Spleen (tissue), 11 donors: ENCODE measurements at regions not wholly inside any gene's neighbourhood (a gene's known extent, or its start where the extent isn't known, plus 50 kb on each side); places are given as distances from the start of the nearest gene placed in this dataset.

Experiments used
- DNase-seq: peaks from one replicate; pipeline ENCODE4 v3.0.0-alpha.2; 2020
- H3K27ac ChIP-seq, 8 donors: fragments of 200-600 bp; sonication (generic) in 7 of 8; 1 replicate in 4 of 8; 2 replicates in 4 of 8; pipeline versions ENCODE4 v1.5.0 to v1.8.0; 2016 to 2021; ENCODE audit warnings: inconsistent platforms in 4 of 8, mild to moderate bottlenecking in 4 of 8, moderate library complexity in 1 of 8
- H3K27me3 ChIP-seq, 7 donors: fragments of 200-600 bp; sonication (generic) in 6 of 7; replicated peaks in 1 of 7; 1 replicate in 4 of 7; 2 replicates in 3 of 7; pipeline versions ENCODE4 v1.5.0 to v1.8.0; 2016 to 2021; ENCODE audit warnings: inconsistent platforms in 3 of 7, mild to moderate bottlenecking in 1 of 7
- H3K36me3 ChIP-seq, 6 donors: fragments of 200-600 bp; sonication (generic) in 5 of 6; 1 replicate in 4 of 6; 2 replicates in 2 of 6; pipeline versions ENCODE4 v1.5.0 to v1.8.0; 2016 to 2021; ENCODE audit warnings: inconsistent platforms in 2 of 6
- H3K4me1 ChIP-seq, 6 donors: fragments of 200-600 bp; sonication (generic) in 5 of 6; 1 replicate in 3 of 6; 2 replicates in 3 of 6; pipeline versions ENCODE4 v1.5.0 to v1.8.0; 2016 to 2021; ENCODE audit warnings: inconsistent platforms in 3 of 6
- H3K4me3 ChIP-seq, 8 donors: fragments of 200-600 bp; sonication (generic) in 7 of 8; 1 replicate in 4 of 8; 2 replicates in 4 of 8; pipeline versions ENCODE4 v1.5.0 to v1.8.0; 2016 to 2021; ENCODE audit warnings: inconsistent platforms in 4 of 8, mild to moderate bottlenecking in 4 of 8, moderate library complexity in 2 of 8
- H3K9me3 ChIP-seq, 8 donors: fragments of 200-600 bp; sonication (generic) in 7 of 8; 1 replicate in 4 of 8; 2 replicates in 4 of 8; pipeline versions ENCODE4 v1.5.0 to v1.8.0; 2016 to 2021; ENCODE audit warnings: inconsistent platforms in 4 of 8
- POLR2A ChIP-seq, 3 donors: fragments of 450-650 bp; IDR thresholded peaks; one replicate each; pipeline ENCODE4 v1.5.1; 2017; ENCODE audit warnings: antibody characterized with exemption in 3 of 3, mild to moderate bottlenecking in 1 of 3
- POLR2AphosphoS5 ChIP-seq, 3 donors: sonication (generic); formaldehyde crosslinking; IDR thresholded peaks; one replicate each; pipeline ENCODE4 v1.5.1; 2017; ENCODE audit warnings: antibody characterized with exemption in 3 of 3
- WGBS, 5 donors: extraction: QIAGEN DNeasy Blood & Tissue Kit in 3 of 5; methylation state at CpG; one replicate each; pipeline versions ENCODE4 v1.1.5 to v1.1.7; 2013 to 2018; 5-methylcytosine and 5-hydroxymethylcytosine counted together
- intact Hi-C: fragments of 100-400 bp; cut with DNase I; formaldehyde crosslinking; loops from one replicate; pipeline ENCODE4 v1.15.0; 2023; ENCODE audit warnings: low total_unique reads
- TF ChIP-seq, protein P1 (sequence below), 11 experiments: fragments of 200-600 bp in 7 of 11; fragments of 450-650 bp in 4 of 11; sonication (generic) in 4 of 11; IDR thresholded peaks in 8 of 11; conservative IDR thresholded peaks in 3 of 11; 1 replicate in 7 of 11; 2 replicates in 4 of 11; pipeline versions ENCODE4 v1.4.0 to v1.8.0; 2016 to 2021; ENCODE audit warnings: antibody characterized with exemption in 11 of 11, inconsistent platforms in 4 of 11, mild to moderate bottlenecking in 1 of 11
- donor health status: healthy with polysubstance abuse.
- donor health status: DM: no; HTN: no; CAD: no; lungs with moderate emphysema.
- donor health status: DM: no; HTN: no; CAD: no.
- donor health status: Bipolar disorder and iron deficiency.
- donor health status: healthy.
- donor health status: DM: no; HTN: no; CAD: no.
- donor health status: DM: yes; HTN: yes; CAD: no.

DNA sequence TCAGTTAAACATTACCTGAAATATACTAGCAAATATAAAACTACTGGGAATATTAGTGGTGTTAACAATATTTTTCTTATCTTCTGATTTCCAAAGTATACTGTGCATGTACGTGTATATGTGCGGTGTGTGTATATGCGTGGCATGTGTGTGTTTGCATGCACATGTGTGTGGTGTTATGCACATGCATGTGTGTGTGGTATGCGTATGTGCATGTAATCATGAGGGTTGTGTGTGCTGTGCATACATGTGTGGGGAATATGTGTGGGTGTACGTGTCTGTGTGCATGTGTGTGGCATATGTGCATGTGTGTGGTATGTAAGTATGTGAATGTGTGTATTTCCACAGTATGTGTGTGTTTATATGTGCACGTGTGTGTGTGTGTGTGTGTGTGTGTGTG, 640.2 kb downstream of the TSN start:
- WGBS, 5 donors = 87 to 96% (median 92%) methylated on average over 6 of the region's 6 CpGs
- no peaks in the 10 kb centered on the region for H3K9me3 ChIP-seq
- TF ChIP-seq POLR2AphosphoS5 (IDR thresholded peaks at IDR 0.05) (no peak), POLR2A (IDR thresholded peaks at IDR 0.05) (no peak)
- TF ChIP-seq, protein P1, sequence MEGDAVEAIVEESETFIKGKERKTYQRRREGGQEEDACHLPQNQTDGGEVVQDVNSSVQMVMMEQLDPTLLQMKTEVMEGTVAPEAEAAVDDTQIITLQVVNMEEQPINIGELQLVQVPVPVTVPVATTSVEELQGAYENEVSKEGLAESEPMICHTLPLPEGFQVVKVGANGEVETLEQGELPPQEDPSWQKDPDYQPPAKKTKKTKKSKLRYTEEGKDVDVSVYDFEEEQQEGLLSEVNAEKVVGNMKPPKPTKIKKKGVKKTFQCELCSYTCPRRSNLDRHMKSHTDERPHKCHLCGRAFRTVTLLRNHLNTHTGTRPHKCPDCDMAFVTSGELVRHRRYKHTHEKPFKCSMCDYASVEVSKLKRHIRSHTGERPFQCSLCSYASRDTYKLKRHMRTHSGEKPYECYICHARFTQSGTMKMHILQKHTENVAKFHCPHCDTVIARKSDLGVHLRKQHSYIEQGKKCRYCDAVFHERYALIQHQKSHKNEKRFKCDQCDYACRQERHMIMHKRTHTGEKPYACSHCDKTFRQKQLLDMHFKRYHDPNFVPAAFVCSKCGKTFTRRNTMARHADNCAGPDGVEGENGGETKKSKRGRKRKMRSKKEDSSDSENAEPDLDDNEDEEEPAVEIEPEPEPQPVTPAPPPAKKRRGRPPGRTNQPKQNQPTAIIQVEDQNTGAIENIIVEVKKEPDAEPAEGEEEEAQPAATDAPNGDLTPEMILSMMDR (IDR thresholded peaks at IDR 0.05 in 8 of 11, conservative IDR thresholded peaks at IDR 0.05 in 3 of 11) = no peak
- H3K4me1 ChIP-seq = no peaks in the 10 kb centered on the region
- no peaks in the 10 kb centered on the region for H3K36me3 ChIP-seq
- intact Hi-C loops = no loop called here
- H3K27ac ChIP-seq = no peak overlapping the region
- no peak overlapping the region for H3K4me3 ChIP-seq
- no peaks in the 10 kb centered on the region for H3K27me3 ChIP-seq
- no peak for DNase-seq

DNA sequence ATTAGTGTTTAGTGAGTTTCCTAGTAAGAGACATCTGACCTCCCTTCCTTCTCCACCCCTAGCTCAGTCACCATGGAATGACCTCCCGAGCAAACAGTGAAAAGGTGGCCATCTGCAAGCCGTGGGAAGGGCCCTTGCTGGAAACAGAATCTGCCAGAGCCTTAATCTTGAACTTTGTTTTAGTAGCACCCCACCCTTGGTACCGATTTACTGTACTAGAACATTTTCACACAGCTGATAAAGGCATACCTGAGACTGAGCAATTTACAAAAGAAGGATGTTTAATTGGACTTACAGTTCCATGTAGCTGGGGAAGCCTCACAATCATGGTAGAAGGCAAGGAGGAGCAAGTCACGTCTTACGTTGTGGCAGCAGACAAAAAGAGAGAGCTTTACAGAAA, 655.8 kb downstream of the TSN start:
- WGBS, 5 donors = 66 to 82% (median 70%) methylated on average over 5 of the region's 5 CpGs
- no peak for DNase-seq

DNA sequence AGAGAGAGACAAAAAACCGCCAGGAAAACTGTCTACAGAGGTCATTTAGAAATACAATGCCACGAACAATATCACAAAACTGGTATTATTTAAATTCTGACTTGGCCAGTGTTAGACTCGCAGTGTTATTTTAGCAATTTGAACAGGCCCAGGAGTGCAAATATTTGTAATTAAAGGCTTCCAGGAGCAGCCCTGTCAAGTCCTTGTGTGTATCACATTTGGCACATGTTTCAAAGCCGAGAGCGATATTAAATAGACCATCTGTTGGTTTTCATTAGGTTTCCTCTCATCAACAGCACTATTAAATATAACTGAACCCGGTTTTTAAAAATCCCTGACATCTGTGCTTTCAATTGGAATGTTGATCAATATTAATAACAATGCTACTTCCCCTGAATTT, 656.9 kb downstream of the TSN start:
- Histone ChIP-seq H3K4me3 (no peak overlapping the region), H3K4me1 (no peaks in the 10 kb centered on the region), H3K36me3 (no peaks in the 10 kb centered on the region), H3K27ac (no peak overlapping the region), H3K9me3 (peaks cover 0 to 16% (median 10%) of the 10 kb centered on the region in 8 donors), H3K27me3 (no peaks in the 10 kb centered on the region)
- WGBS, 5 donors = 74 to 90% (median 82%) methylated on average over 6 of the region's 6 CpGs
- TF ChIP-seq POLR2A (IDR thresholded peaks at IDR 0.05) (no peak), POLR2AphosphoS5 (IDR thresholded peaks at IDR 0.05) (no peak)
- TF ChIP-seq, protein P1 (IDR thresholded peaks at IDR 0.05 in 8 of 11, conservative IDR thresholded peaks at IDR 0.05 in 3 of 11) = no peak
- DNase-seq = no peak
- intact Hi-C loops = no loop called here

More for the DNA sequence above, 655.8 kb downstream of the TSN start:
- no peak overlapping the region for H3K4me3 ChIP-seq
- no peaks in the 10 kb centered on the region for H3K4me1 ChIP-seq
- H3K9me3 ChIP-seq = peaks cover 0 to 16% (median 10%) of the 10 kb centered on the region in 8 donors
- H3K36me3 ChIP-seq = no peaks in the 10 kb centered on the region
- intact Hi-C loops = no loop called here
- no peak overlapping the region for H3K27ac ChIP-seq
- no peaks in the 10 kb centered on the region for H3K27me3 ChIP-seq
- no peak for TF ChIP-seq POLR2A (IDR thresholded peaks at IDR 0.05)
- TF ChIP-seq POLR2AphosphoS5 (IDR thresholded peaks at IDR 0.05) = no peak
- TF ChIP-seq, protein P1 (IDR thresholded peaks at IDR 0.05 in 8 of 11, conservative IDR thresholded peaks at IDR 0.05 in 3 of 11) = no peak

DNA sequence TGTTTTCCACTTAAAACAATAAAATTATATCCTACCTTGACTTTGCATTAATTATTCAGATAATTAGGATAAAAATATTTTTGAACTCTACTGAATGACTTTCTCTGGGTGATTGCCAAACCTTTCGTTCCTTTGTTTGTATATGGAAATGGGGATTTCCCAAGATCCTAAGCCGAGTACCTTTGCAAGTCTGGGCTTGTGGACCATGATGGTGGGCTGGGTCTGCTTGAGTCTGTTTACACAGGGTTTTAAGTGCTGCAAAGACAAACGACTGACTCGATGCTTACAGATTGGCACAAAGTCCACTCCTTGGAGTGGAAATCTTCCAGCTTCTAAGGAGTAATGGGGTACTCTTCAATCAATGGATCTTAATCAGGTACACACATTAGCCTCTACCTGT, 659.5 kb downstream of the TSN start:
- Histone ChIP-seq H3K27ac (no peak overlapping the region), H3K36me3 (no peaks in the 10 kb centered on the region), H3K27me3 (no peaks in the 10 kb centered on the region), H3K4me1 (no peaks in the 10 kb centered on the region), H3K9me3 (peaks cover 0 to 16% (median 10%) of the 10 kb centered on the region in 8 donors), H3K4me3 (no peak overlapping the region)
- DNase-seq = no peak
- WGBS, 5 donors = 67 to 78% (median 72%) methylated on average over 4 of the region's 4 CpGs
- intact Hi-C loops = no loop called here
- no peak for TF ChIP-seq POLR2AphosphoS5 (IDR thresholded peaks at IDR 0.05)

DNA sequence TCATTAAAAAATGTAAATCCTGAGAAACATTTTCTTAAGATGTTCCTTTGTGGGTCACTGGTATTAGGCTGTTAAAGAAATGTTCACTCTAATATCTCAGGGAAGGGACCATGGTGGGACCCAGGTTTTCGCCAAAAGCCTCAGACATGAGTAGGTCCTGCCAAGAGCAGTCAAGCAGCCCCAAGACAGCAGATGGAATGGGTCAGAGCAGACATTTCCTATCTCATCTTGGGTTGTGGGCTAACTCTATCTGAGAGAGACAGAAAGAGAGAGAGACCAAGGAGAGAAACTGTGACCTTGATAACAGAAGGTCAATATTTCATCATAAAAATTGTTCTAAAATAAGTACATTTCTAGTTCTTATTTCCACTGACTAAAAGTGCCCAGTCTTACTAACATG, 661.7 kb downstream of the TSN start:
- Histone ChIP-seq H3K4me3 (no peak overlapping the region), H3K27ac (no peak overlapping the region), H3K4me1 (no peaks in the 10 kb centered on the region), H3K36me3 (no peaks in the 10 kb centered on the region), H3K9me3 (peaks cover 0 to 3% (median 0%) of the 10 kb centered on the region in 8 donors), H3K27me3 (no peaks in the 10 kb centered on the region)
- TF ChIP-seq, protein P1 (IDR thresholded peaks at IDR 0.05 in 8 of 11, conservative IDR thresholded peaks at IDR 0.05 in 3 of 11) = no peak
- TF ChIP-seq POLR2A (IDR thresholded peaks at IDR 0.05) (no peak), POLR2AphosphoS5 (IDR thresholded peaks at IDR 0.05) (no peak)
- intact Hi-C loops = no loop called here
- no peak for DNase-seq
- 88 to 100% (median 92%) methylated on average over 1 of the region's 1 CpG for WGBS, 5 donors
